GM21786 (cell line): ENCODE measurements at regions not wholly inside any gene's neighbourhood (a gene's known extent, or its start where the extent isn't known, plus 50 kb on each side); places are given as distances from the start of the nearest gene placed in this dataset.

Experiments
- ATAC-seq: cut with Tn5 transposase; IDR thresholded peaks from one replicate; pipeline ENCODE4 v1.9.1; 2021; ENCODE audit not compliant: unreplicated experiment

- no peak for ATAC-seq
These were observed 76.6 kb upstream of the DAB2 start for GRCh38 chr5:39501397-39501796.

DNA sequence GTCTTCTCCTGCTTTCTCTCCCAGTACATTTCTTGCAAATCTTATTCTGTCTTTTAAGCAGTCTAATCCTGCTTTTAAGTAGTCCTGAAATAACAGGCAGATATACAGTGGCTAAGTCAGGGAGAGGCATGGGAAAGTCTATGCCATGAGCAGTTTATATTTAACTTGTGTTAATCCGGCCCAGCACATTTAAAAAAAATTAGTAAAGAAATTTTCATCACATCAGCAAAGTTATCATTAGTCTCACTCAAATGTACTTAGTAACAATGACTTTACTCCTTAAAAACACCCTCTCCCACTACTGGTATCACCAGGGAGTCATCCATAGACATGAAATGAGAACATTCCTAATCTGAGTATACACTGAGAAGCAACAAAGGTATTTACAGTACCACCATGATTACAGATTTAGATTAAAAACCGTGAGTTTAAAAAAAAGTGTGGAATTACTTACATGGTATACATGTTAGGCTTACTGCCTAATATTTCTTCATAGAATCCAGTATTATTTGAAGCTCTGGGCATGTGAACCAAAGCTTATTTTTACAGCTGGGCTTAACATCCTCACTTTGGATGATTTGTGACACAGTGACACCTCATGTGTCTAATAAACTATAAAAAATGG, 75.9 kb upstream of the DAB2 start:
- ATAC-seq, result no peak

GRCh38 chr5:39498278-39498952, 73.6 kb upstream of the DAB2 start:
- ATAC-seq, result no peak

DNA sequence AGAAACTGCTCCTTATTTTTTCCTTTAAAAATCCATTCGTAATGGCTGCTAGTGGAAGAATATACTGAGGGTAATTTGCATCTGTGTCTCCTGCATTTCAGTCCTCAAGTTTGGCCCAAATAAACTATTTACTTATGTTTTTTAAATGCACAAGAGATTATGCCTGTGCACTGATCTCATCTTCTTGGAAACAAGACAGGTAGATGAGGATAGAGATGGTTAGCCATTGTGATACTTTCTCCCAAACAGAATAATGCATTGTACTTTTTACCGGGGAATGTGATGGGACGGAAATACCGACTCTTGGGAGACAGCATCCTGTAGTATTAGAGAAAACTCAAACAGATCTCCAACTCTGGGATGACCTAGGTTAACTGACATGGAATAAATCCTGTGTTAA, 72.5 kb upstream of the DAB2 start:
- ATAC-seq, result no peak

DNA sequence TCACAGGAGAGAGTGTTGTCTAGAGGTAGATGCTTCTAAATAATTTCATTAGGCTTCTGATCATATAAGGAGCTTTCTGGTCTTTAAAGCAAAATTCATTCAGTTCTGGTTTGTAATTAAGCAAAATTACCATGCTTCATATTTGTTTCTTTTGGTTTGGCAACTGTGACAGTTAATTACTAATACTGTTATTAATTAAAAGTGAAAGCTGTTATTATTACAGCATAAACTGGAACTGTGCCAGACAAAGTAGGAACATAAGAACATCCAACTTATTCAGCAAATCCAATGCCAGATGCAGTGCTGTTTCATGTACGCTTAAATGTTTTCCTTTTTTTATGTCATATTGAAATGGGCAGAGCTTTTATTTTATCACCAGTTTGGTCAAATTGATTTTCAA, 70.4 kb upstream of the DAB2 start:
- ATAC-seq, result no peak

DNA sequence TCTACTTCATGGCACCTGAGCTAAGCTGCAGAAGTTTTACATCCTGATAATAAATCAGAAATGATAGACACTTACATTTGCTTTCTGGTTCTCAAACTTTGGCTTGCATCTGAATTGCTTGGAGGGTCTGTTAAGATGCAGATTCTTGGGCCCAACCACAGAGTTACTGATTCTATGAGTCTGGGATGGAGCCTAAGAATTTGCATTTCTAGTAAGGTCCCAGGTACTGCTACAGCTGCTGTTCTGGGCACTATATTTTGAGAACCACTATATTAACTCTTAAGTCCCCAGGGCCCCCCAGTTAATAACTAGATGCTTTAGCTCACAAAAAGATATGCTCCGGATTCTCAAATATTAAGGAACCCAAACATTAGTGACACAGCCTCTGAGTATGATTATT, 69.8 kb upstream of the DAB2 start:
- no peak for ATAC-seq

GRCh38 chr5:39494107-39494510, 69.3 kb upstream of the DAB2 start:
- no peak for ATAC-seq

- ATAC-seq, result no peak
These were observed 66.4 kb upstream of the DAB2 start for GRCh38 chr5:39491210-39491609.

DNA sequence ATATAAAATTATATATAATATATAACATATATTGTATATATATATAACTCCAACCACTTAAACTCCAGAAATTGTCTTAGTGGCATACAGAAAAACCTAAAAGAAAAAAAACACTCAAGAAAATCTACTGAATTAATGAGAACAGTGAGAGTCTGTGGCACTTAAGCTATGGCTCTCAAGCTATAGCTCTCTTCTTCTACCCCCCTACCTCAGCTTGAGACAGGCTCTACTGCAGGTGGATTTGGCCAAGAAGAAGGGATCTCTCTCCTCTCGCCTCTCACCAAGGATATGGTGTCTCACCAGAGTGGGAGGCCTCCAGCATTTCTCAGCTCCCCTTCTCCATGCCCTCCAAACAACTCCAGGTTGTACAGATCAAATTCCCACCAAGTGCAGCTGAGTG, 64.5 kb upstream of the DAB2 start:
- ATAC-seq, result no peak

GRCh38 chr5:39486790-39487189, 62.0 kb upstream of the DAB2 start:
- ATAC-seq, result no peak

DNA sequence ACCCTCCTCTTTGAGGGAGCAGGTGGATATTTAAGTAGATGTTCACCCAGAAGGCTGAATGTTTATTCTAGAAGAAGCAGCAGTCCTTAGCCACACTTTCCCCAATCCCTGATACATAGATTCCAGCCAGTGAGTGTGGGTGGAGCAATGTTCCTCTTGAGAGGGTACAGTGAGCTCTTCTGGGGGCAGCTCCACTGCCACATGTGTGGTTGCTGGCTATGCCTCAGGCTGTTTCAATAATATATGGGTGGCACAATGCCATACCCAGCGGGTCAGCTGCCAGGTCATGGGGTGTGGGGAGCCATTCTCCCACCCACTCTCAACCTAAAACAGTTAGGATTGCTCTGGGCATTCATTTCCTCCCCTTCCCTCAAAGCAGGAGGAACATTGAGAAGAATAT, 61.6 kb upstream of the DAB2 start:
- ATAC-seq, result no peak

DNA sequence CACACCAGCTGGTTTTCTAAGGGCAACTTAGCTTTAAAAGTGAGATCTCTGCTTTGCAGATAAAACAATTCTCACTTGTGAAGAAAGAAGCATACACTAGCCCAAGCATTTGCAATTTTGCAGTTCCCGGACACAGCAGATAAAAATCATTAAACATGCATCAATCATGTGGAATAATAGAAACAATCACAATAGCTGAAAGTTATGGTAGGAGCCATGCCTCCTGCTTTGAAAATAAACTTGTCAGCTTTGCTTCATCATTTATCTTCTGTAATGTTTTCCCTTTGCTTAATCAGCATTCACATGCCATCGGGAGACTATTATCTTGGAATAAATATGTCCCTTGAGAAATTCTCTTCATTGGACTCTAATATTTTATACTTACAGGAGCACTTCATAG, 60.3 kb upstream of the DAB2 start:
- ATAC-seq, result no peak

- no peak for ATAC-seq
These were observed 59.9 kb upstream of the DAB2 start for GRCh38 chr5:39484673-39485072.

DNA sequence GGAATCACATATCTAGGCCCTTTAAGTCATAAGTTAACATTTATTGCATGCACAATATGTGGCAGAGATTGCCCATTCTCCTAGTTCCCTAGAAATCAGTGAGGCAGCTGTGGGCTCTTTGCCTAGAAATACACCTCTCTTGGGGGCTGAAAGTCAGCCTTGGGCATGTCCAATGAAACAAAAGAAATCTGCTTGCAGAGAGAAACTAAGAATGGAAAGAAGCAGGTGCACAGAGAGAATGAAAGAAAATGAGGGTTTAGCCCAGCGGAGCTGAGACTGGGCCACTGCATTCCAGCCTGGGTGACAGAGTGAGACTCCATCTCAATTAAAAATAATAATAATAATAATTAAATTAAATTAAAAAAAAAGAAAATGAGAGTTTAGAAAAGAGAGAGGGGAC, 57.3 kb upstream of the DAB2 start:
- no peak for ATAC-seq

DNA sequence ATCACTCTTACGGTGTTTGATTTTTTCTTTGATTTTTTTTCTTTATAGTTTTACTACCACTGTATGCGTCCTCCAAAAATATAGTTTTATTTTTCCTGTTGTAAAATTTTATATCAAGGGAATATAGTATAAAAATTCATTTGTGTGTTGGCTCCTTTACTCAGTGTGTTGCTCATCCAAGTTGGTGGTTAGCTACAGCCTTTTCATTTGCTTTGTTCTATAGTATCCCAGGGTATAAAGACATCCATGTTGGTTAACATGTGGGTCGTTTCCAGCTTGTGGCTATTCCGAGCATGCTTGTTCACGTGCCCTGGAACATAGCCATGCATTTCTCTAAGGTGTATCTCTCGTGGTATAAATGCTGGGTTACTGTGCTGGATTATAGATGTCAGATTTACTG, 54.8 kb upstream of the DAB2 start:
- ATAC-seq, result no peak

DNA sequence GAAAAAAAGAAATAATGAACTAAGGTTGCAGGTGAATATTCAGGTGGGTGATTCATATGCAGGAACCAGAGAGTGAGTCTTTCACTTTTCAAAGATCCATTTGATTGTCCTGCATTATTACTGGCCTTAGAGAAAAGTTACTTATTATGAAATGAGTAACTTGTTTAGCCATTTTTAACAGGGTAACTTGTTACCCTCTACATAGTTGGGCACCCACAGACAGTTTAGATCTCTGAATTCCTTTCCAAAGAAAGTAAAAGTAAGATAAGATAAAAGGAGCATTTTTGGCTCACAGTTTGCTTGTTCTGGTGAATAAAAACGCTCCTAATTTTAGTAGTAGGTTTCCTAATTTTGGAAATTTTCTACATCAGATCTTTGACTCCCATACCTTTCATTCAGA, 54.1 kb upstream of the DAB2 start:
- no peak for ATAC-seq

DNA sequence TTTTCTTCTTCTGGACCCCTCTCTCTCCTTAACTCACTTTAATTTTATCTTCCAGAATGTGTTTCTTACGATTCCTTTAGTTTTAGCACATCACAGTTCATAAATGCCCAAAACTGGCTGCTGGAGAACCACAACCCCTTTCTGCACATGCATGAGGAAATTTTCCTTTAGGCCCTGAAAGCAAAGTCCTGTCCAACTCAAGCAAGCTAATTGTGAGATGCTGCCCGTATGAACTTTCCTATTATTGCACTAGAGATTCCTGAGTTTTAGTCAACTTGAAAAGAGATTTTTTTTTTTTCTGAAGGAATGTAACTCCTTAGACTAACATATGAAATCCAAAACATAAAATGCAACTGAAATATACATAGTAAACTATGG, 52.1 kb upstream of the DAB2 start:
- no peak for ATAC-seq

- no peak for ATAC-seq
These were observed 51.4 kb upstream of the DAB2 start for GRCh38 chr5:39475881-39476842.

GRCh38 chr5:39475159-39475571, 50.4 kb upstream of the DAB2 start:
- ATAC-seq, result no peak
